HG02588 (cell line): ENCODE measurements at regions not wholly inside any gene's neighbourhood (a gene's known extent, or its start where the extent isn't known, plus 50 kb on each side); places are given as distances from the start of the nearest gene placed in this dataset.
"Not testable (repeated sequence)": the region's sequence is repeated elsewhere in the genome, so short reads cannot be mapped to it uniquely, and the experiment has no call there.

Experiments
- ATAC-seq: cut with Tn5 transposase; IDR thresholded peaks from one replicate; pipeline ENCODE4 v1.9.1; 2021; ENCODE audit warnings: mild to moderate bottlenecking, moderate library complexity; ENCODE audit not compliant: unreplicated experiment

DNA sequence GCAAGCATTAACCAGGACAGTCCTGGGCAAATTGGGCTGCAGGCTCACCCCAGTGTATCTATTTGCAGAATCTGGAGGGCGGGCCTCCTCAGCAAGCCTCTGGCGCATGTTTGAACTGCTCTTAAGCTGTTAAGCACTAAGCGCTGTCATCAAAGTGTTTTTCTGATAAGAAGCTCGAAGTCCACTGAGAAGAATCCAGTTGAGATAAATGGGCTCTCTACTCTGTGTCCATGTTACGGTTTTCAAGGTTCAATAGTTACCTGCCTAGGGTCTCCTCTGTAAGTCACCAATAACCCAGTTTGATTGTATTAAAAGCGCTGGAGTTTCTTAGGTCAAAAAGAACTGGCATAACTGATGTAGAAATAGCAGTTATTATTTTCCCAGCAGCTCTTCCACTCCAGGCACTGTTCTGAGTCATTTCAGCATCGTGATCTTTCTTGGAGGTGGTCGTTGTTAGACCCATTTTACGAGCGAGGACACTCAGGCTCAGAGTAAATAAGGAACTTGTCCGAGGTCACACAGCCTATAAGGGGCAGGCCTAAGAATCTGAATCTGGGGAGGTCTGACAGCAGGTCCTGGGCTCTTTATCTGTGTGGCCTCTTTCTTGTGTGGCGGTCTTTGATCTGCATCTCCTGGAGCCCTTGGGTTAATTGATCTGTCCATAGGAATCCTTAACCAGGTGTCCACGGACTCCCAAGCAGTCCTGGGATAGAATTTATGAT lies 207.4 kb upstream of the ZNF217 start:
- no peak for ATAC-seq

DNA sequence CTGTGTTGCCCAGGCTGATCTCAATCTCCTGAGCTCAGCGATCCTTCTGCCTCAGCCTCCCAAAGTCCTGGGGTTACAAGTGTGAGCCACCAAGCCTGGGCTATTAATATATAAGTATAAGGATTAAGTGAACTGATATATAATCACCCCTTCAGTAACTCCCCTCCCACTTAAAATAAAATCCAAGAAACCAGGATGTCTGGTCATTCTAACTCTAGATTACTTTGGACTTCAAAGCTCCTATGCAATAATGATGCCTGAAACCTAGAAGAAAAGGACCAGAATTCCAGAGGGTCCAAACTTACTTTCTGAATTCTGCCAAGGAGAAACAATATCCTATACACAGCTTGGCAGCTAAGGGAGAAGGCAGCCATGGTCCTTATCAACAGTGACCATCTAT lies 206.8 kb upstream of the ZNF217 start:
- ATAC-seq = no peak

DNA sequence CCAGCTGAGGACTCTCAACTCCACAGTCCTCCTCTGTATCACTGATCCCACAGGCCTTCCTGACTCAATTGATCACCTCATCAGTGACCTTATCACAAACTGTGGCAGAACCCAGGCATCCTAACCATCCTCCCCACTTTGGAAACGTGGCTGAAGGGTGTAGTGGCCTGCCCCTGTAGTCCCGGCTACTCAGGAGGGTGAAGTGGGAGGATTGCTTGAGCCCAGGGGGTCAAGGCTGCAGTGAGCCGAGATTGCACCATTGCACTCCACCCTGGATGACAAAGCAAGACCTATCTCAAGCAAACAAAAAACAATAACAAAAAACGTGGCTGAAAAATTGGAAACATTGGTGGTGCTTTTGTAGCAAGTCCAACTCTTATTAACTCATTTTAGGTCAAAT lies 203.4 kb upstream of the ZNF217 start:
- no peak for ATAC-seq

DNA sequence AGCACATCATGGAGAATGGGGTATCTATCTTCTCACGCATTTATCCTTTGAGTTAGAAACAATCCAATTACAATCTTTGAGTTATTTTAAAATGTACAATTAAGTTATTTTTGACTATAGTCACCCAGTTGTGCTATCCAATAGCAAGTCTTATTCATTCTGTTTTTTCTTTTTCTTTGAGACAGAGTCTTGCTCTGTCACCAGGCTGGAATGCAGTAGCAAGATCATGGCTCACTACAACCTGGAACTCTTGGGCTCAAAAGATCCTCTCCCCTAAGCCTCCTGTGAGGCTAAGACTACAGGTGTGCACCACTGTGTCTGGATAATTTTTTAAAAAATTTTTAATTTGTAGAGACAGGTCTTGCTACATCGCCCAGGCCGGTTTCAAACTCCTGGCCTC lies 201.5 kb upstream of the ZNF217 start:
- no peak for ATAC-seq

DNA sequence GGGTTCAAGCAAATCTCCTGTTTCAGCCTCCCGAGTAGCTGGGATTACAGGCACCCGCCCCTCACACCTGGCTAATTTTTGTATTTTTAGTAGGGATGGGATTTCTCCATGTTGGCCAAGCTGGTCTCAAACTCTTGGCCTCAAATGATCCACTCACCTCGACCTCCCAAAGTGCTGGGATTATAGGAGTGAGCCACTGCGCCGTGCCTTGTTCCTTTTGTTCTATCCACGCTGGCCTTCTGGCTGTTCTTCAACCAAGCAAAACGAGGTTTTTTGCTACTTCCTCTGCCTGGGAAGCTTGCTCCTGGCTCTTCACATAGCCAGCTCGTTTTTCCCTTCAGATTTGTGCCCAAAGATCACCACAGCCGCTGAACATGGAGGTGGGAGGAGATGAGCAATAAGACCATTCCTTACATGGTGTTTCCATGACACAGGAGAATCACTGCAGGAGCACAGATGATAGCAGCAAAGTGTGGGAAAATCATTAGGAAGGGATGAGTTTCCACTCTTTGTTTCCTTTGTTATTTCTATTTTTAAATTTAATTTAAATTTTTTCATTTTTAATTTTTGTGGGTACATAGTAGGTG lies 201.0 kb upstream of the ZNF217 start:
- no peak for ATAC-seq

DNA sequence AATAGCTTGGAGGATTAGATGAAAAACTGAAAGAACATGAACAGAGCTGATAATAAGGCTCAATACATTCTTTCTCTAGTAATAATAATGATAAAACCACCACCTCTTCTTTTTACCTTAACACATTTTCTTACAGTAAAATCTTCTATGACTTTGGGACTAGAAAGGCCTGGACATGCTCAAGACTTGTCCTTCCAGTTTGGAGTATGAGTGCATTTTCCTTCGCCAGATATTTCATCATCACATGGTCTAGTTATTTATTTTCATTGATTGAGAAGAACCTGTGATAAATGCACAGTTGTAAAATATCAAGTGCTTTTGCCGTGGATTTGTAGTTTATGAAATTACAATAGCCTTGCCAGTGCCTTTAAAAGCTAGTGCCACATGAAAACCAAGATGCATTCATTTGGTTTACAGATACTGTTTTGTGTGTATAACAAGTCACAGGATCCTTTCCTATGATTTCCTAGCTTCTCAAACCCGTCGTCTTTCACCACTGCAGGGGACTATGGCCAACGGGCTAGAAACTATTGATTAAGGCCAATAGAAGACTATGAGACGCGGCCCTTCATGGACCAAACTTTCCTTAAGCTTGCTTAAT lies 200.2 kb upstream of the ZNF217 start:
- ATAC-seq = no peak

DNA sequence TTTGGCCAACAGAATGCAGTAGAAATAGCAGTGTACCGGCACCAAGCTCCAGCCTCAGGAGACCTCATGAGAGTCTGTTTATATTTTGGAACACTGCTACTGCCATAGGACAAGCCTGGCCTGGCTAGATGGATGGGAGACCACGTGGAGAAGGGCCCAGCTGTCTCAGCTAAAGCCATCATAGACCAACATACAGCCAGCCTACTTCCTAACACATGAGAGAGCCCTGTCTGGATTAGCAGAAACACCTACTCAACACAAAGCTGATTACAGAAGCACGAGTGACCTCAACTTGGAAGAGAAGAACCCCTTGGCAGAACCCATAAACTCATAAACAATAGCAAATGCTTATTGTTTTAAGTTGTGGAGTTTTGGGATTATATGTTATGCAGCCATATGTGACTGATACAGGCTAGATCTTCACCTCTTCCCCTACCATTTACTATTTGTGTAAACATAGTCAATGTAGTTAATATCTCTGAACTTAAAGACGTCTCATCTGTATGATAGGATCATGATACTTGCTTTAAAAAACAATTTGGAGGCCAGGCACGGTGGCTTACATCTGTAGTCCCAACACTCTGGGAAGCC lies 199.4 kb upstream of the ZNF217 start:
- no peak for ATAC-seq

DNA sequence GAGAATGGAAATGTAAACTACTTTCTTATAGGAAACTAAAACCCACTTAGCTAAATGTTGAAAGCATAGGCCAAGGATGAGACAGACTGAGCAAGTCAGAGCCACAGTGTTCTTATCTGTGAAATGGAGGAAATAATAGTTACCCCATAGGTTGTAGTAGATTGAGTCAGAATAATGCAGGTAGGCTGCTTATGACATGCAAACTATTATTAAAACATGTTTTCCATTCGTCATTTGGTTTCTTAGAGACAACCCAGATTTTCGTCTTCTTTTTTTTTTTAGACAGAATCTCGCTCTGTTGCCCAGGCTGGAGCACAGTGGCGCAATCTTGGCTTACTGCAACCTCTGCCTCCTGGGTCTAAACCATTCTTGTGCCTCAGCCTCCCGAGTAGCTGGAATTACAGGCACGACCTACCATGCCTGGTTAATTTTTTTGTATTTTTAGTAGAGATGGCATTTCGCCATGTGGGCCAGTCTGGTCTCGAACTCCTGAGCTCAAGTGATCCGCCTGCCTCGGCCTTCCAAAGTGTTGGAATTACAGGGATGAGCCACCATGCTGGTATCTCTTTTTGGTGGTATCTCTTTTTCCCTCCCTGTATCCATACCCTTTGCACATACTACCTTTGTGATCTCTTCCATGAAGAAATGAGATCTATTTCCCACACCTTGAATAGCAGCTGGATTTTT lies 196.5 kb upstream of the ZNF217 start:
- no peak for ATAC-seq

DNA sequence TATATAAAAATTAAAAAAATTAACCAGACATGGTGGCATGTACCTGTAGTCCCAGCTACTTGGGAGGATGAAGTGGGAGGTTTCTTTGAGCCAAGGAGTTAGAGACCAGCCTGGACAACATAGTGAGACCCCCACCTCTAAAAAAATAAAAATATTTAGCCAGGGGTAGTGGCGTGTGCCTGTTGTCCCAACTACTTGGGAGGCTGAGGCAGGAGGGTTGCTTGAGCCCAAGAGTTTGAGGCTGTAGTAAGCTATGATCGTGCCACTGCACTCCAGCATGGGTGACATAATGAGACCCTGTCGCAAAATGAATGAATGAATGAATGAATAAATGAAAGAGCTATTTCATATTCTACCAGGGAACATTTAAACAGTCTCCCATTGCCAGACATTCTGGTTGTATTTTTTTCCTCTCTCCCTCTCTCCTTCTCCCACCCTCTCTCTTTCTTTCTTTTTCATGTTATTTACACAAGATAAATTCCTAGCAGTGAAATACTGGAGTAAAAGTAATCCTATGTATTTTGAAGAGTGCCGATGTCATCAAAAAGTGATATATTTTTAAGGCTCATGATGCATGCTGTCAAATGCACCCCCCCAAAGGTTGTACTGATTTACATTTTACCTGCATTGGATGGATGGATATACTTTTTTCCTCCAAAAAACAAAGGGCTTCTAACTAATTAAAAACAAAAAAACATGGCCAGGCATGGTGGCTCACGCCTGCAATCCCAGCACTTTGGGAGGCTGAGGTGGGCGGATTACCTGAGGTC lies 194.8 kb upstream of the ZNF217 start:
- ATAC-seq = no peak

DNA sequence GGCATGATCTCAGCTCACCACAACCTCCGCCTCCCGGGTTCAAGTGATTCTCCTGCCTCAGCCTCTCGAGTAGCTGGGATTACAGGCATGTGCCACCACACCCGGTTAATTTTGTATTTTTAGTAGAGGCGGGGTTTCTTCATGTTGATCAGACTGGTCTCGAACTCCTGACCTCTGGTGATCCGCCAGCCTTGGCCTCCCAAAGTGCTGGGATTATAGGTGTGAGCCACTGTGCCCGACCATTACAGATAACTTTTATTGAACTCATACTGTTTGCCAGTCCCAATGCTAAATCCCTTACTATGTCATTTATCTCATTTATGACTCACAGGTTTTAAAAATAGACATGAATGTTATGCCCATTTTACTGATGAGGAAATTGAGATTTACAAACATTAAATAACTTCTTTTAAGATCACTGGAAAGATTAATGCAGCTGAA lies 193.9 kb upstream of the ZNF217 start:
- not testable (repeated sequence) for ATAC-seq

DNA sequence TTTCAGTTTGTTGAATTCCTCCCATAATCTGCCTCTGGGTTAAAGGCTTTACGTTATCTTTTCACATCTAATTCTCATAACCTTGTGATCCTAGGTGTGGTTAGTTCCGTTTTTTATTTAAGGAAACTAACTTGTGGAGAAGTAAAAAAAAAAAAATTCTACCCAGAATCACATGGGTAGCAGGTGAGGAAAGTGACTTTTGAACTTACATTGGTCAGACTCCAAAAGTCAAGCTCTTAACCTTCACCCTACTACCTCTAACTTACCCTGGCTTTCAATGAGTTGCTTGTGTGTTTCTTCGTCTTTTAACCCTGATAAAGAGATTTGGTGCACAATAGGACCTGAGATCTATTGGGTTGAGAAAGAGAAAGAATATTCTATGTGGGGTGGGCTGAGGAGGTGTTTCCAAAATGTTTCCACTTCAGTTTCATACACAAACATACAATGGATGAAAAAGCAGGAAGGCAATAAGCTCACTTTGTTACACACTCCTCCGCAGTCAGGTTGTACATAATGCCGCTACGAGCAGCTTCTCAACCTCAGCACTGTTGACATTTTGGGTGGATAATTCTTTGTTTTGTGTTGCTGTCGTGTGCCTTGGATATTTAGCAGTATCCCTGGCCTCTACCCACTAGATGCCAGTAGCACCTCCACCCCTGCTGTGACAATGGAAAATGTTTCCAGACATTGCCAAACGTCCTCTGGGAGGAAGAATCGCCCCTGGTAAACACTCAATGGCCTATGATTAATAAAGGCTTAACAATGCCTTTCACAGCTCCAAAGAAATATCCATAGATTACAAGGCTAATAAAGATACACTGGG lies 193.0 kb upstream of the ZNF217 start:
- no peak for ATAC-seq

DNA sequence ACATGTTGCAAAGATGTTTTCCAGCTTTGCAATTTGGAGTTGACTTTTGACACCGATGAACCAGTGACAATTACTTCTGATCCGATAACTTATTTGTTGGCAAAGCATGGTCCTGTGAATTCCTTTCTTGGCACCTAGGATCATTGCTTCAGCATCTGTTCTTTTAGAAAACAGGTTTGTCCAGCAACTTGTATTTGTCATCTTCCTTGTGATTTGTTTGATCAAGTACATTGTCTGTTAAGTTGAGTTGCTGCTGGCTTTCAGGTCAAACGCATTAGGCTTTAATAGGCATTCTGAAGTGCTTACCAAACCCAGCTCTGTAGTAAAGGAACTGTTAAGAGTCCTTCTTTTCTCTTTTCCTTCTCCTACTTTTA lies 192.4 kb upstream of the ZNF217 start:
- no peak for ATAC-seq

DNA sequence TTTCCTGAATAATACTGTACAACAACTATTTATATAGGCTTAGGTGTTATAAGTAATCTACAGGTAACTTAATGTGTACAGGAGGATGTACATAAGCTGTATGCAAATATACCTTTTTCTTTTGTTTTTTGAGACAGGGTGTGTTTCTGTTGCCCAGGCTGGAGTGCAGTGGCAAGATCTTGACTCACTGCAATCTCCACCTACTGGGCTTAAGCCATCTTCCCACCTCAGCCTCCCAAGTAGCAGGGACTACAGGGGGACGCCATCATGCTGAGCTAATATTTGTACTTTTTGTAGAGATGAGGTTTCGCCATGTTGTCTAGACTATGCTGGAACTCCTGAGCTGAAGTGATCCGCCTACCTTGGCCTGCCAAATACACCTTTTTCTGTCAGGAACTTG lies 191.7 kb upstream of the ZNF217 start:
- ATAC-seq = no peak

DNA sequence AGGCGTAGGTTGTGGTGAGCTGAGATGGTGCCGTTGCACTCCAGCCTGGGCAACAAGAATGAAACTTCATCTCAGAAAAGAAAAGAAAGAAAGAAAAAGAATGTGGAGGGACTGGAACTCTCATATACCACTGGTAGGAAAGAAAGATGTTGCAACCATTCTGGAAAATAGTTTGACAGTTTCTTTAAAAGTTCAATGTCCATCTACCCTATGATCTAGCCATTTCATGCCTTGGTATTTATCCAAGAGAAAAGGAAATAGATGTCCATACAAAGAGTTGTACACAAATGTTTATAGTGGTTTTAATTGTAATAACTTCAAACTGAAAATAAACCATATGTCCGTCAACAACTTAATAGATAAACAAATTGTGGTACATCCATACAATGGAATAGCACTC lies 190.1 kb upstream of the ZNF217 start:
- ATAC-seq = no peak

DNA sequence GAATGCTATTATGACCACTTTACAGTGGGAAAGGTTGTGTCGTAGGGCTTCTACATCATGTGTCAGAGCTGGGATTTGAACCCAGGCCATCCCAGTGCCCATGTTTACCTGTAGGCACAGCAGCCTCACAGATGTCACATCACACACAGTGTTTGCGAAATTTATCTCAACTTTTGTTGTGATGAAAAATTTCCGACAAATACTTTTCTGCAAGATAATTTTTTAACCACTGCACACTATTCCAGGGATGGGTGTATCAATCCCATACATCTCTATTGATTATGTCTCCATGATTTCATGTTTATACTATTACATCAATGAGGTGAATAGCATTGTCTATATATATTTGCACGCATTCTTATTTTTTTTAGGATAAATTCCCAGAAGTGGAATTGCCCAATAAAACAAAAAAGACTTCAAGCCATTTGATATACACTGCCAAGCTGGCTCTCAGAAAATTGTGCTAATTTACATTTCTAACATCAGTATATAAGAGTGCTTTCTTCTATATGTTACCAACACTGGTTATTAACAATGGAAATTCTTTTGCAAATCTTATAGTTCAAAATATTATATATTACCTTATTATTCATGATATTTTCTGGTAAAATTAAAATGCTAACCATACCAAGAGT lies 189.1 kb upstream of the ZNF217 start:
- no peak for ATAC-seq

DNA sequence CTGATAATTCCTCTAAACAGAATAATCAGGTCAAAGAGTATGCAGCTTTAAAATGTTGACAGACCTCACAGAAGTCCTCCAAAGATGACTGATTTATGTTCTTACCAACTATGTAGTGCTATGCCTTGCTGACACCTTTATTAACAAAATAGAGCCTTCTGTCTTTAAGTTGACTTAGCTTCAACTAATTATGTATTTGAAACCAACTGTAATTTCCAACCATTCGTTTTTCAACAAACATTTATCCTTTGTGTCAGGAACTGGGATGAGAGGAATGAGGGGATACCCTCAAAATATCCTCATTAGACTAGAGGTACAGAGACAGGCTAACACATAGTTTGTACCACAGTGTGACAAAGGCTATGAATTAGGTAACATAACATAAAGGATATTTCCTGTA lies 186.2 kb upstream of the ZNF217 start:
- no peak for ATAC-seq

DNA sequence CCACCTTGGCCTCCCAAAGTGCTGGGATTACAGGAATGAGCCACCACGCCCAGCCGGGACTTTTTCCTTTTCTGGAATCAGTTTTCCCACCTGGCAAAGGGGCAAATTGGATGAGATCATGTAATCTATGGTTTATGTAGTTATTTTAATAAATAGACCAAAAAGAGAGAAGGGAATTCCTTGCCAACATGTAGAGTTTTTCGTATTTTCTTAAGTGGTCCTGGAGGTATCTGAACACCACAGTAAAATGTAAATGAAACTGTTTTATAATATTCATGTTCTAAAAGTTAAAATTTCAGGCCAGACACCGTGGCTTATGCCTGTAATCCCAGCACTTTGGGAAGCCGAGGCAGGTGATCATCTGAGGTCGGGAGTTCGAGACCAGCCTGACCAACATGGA lies 185.1 kb upstream of the ZNF217 start:
- no peak for ATAC-seq

DNA sequence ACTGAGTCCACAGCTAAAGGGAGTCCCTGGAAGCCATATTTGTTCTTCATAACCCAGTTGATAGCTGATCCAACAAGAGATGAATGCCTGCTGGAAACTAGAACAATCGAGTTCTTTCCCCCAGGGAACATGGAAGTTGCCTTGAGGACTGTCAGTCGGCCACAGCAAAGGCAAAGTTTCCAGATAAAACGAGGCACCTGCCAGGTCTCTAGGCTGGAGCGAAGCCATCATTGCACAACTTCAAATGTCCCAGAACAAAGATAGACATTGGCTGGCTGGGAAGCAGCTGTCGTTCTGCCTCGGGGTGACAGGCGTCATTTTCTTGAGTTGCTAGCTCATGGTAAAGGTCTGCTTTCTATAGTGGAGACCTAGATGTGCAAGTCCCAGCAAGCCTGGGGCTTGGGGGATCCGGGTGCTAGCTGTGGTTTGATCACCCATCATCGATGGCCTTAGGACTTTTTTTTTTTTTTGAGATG lies 184.4 kb upstream of the ZNF217 start:
- ATAC-seq = no peak

DNA sequence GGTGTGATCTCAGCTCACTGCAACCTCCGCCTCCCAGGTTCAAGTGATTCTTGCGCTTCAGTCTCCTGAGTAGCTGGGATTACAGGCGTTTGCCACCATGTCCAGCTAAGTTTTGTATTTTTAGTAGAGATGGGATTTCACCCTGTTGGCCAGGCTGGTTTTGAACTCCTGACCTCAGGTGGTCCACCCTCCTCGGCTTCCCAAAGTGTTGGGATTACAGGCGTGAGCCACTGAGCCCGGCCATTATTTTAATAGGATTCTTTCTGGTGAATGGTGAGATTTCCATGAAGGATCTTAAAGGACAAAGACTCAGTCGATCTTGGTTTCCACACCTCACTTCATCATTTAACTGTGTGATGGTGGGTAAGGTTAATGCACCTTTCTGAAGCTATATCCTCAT lies 183.8 kb upstream of the ZNF217 start:
- not testable (repeated sequence) for ATAC-seq
